Suprapubic skin (tissue), 4 donors: ENCODE measurements at regions not wholly inside any gene's neighbourhood (a gene's known extent, or its start where the extent isn't known, plus 50 kb on each side); places are given as distances from the start of the nearest gene placed in this dataset.

Source experiments
- DNase-seq, 2 donors: peaks; one replicate each; pipeline ENCODE4 v3.0.0-alpha.2; 2019; ENCODE audit warnings: low spot score in 2 of 2
- H3K27ac ChIP-seq: fragments of 200-600 bp; sonication (generic); one replicate; pipeline ENCODE4 v1.5.1; 2019
- H3K27me3 ChIP-seq: fragments of 200-600 bp; sonication (generic); one replicate; pipeline ENCODE4 v1.5.1; 2019
- H3K36me3 ChIP-seq: fragments of 200-600 bp; sonication (generic); one replicate; pipeline ENCODE4 v1.5.1; 2019
- H3K4me1 ChIP-seq: fragments of 200-600 bp; sonication (generic); one replicate; pipeline ENCODE4 v1.5.1; 2019
- H3K4me3 ChIP-seq: fragments of 200-600 bp; sonication (generic); one replicate; pipeline ENCODE4 v1.5.1; 2019; ENCODE audit warnings: mild to moderate bottlenecking
- H3K9me3 ChIP-seq: fragments of 200-600 bp; sonication (generic); one replicate; pipeline ENCODE4 v1.5.1; 2019
- CTCF ChIP-seq, 2 donors: fragments of 200-600 bp in 1 of 2; fragments of 450-650 bp in 1 of 2; sonication (generic) in 1 of 2; IDR thresholded peaks; one replicate each; pipeline ENCODE4 v1.5.1; 2016 to 2019; ENCODE audit warnings: antibody characterized with exemption in 2 of 2, mild to moderate bottlenecking in 1 of 2, moderate library complexity in 1 of 2
- EP300 ChIP-seq: sonication (generic); formaldehyde crosslinking; IDR thresholded peaks from one replicate; pipeline ENCODE4 v1.6.1; 2017; ENCODE audit warnings: antibody characterized with exemption
- POLR2A ChIP-seq, 2 donors: fragments of 450-650 bp; IDR thresholded peaks; one replicate each; pipeline ENCODE4 v1.6.1; 2017; ENCODE audit warnings: antibody characterized with exemption in 2 of 2, mild to moderate bottlenecking in 2 of 2, moderate library complexity in 2 of 2
- POLR2AphosphoS5 ChIP-seq, 3 donors: sonication (generic); formaldehyde crosslinking; IDR thresholded peaks; one replicate each; pipeline ENCODE4 v1.6.1; 2017; ENCODE audit warnings: antibody characterized with exemption in 3 of 3
- WGBS: methylation state at CpG from one replicate; pipeline ENCODE4 v1.1.5; 2018; 5-methylcytosine and 5-hydroxymethylcytosine counted together

GRCh38 chr13:68584776-68585175 lies 1354.6 kb upstream of the PCDH9 start:
- Histone ChIP-seq H3K4me1 (no peaks in the 10 kb centered on the region), H3K36me3 (no peaks in the 10 kb centered on the region), H3K9me3 (no peaks in the 10 kb centered on the region), H3K4me3 (no peak overlapping the region), H3K27ac (no peak overlapping the region), H3K27me3 (no peaks in the 10 kb centered on the region)
- 67% methylated on average over 1 of the region's 1 CpG for WGBS
- TF ChIP-seq EP300 (no peak), POLR2AphosphoS5 (IDR thresholded peaks at IDR 0.05) (no peak)
- no peak for DNase-seq

DNA sequence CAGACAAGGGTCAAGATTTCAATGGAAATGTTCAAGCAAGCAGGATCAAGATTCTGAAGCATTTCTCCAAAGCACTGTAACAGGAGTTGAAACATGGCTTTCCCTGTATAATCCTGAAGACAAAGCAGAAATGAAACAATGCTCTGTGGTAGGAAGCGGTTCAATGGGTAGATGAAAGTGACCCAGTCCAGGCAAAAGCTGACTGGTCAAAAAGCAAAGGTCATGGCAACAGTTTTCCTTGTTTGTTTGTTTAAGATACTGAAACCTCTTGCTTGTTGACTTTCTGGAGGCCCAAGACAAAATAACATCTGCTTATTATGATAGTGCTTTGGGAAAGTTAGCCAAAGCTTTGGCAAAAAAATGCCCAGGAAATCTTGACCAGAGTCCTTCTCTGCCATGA lies 1343.9 kb upstream of the PCDH9 start:
- Histone ChIP-seq H3K27me3 (no peaks in the 10 kb centered on the region), H3K27ac (no peak overlapping the region), H3K4me1 (no peaks in the 10 kb centered on the region), H3K36me3 (no peaks in the 10 kb centered on the region), H3K9me3 (no peaks in the 10 kb centered on the region), H3K4me3 (no peak overlapping the region)
- TF ChIP-seq POLR2AphosphoS5 (IDR thresholded peaks at IDR 0.05), result no peak
- TF ChIP-seq EP300, result no peak
- TF ChIP-seq CTCF (IDR thresholded peaks at IDR 0.05), result no peak
- TF ChIP-seq POLR2A (IDR thresholded peaks at IDR 0.05), result no peak
- 81% methylated on average over 1 of the region's 1 CpG for WGBS
- DNase-seq, result no peak

GRCh38 chr13:68551701-68552522 lies 1321.8 kb upstream of the PCDH9 start:
- H3K27me3 ChIP-seq, result no peaks in the 10 kb centered on the region
- peaks cover 6% of the 10 kb centered on the region for H3K9me3 ChIP-seq
- H3K27ac ChIP-seq, result no peak overlapping the region
- WGBS, result 83% methylated on average over 5 of the region's 5 CpGs
- no peak for TF ChIP-seq CTCF (IDR thresholded peaks at IDR 0.05)
- no peak for TF ChIP-seq POLR2A (IDR thresholded peaks at IDR 0.05)
- TF ChIP-seq POLR2AphosphoS5 (IDR thresholded peaks at IDR 0.05), result no peak
- no peak for TF ChIP-seq EP300
- DNase-seq, result no peak
- H3K4me1 ChIP-seq, result no peaks in the 10 kb centered on the region
- no peak overlapping the region for H3K4me3 ChIP-seq
- H3K36me3 ChIP-seq, result no peaks in the 10 kb centered on the region

- TF ChIP-seq EP300, result no peak
- no peak for TF ChIP-seq POLR2AphosphoS5 (IDR thresholded peaks at IDR 0.05)
- no peak for TF ChIP-seq CTCF (IDR thresholded peaks at IDR 0.05)
- TF ChIP-seq POLR2A (IDR thresholded peaks at IDR 0.05), result no peak
- no peak for DNase-seq
- Histone ChIP-seq H3K36me3 (no peaks in the 10 kb centered on the region), H3K4me1 (no peaks in the 10 kb centered on the region), H3K27me3 (no peaks in the 10 kb centered on the region), H3K9me3 (peaks cover 6% of the 10 kb centered on the region), H3K27ac (no peak overlapping the region), H3K4me3 (no peak overlapping the region)
- WGBS, result 46% methylated on average over 1 of the region's 1 CpG
These were observed 1320.2 kb upstream of the PCDH9 start for GRCh38 chr13:68550330-68550729.

GRCh38 chr13:68540244-68540643 lies 1310.1 kb upstream of the PCDH9 start:
- WGBS, result 79% methylated on average over 2 of the region's 2 CpGs
- TF ChIP-seq EP300 (no peak), POLR2A (IDR thresholded peaks at IDR 0.05) (no peak), CTCF (IDR thresholded peaks at IDR 0.05) (no peak), POLR2AphosphoS5 (IDR thresholded peaks at IDR 0.05) (no peak)
- DNase-seq, result no peak

More at GRCh38 chr13:68540244-68540643, 1310.1 kb upstream of the PCDH9 start:
- Histone ChIP-seq H3K4me1 (no peaks in the 10 kb centered on the region), H3K27ac (no peak overlapping the region), H3K27me3 (no peaks in the 10 kb centered on the region), H3K9me3 (no peaks in the 10 kb centered on the region), H3K4me3 (no peak overlapping the region), H3K36me3 (no peaks in the 10 kb centered on the region)
